GM12892 (cell line): ENCODE measurements at regions not wholly inside any gene's neighbourhood (a gene's known extent, or its start where the extent isn't known, plus 50 kb on each side); places are given as distances from the start of the nearest gene placed in this dataset.

Source experiments
- POLR2A ChIP-seq: IDR thresholded peaks from 2 replicates; pipeline ENCODE4 v1.6.1; 2011; ENCODE audit warnings: low read depth, low read length, control low read depth
- POLR2AphosphoS5 ChIP-seq: IDR thresholded peaks from 2 replicates; pipeline ENCODE4 v1.6.1; 2011; ENCODE audit warnings: low read depth, low read length, control low read depth
- TAF1 ChIP-seq: IDR thresholded peaks from 2 replicates; pipeline ENCODE4 v1.6.1; 2011; ENCODE audit warnings: low read depth, mild to moderate bottlenecking, control low read depth, low read length, borderline replicate concordance

GRCh38 chrX:28278726-28279125, 297.5 kb upstream of the DCAF8L1 start:
- TF ChIP-seq POLR2AphosphoS5 (no peak), POLR2A (no peak), TAF1 (no peak)
